Thoracic aorta (tissue), 2 donors: ENCODE measurements at regions not wholly inside any gene's neighbourhood (a gene's known extent, or its start where the extent isn't known, plus 50 kb on each side); places are given as distances from the start of the nearest gene placed in this dataset.

Source experiments
- ATAC-seq: fragments of 150-250 bp; one replicate; pipeline ENCODE4 v1.8.0; 2017; ENCODE audit warnings: low read depth; ENCODE audit not compliant: insufficient number of reproducible peaks, low FRiP score
- DNase-seq: peaks from one replicate; pipeline ENCODE4 v3.0.0-alpha.2; 2020; ENCODE audit warnings: low spot score
- H3K27ac ChIP-seq, 2 donors: fragments of 200-600 bp; sonication (generic); 1 replicate in 1 of 2; 2 replicates in 1 of 2; pipeline ENCODE4 v1.5.1; 2016; ENCODE audit warnings: mild to moderate bottlenecking in 2 of 2, moderate library complexity in 2 of 2
- H3K27me3 ChIP-seq: fragments of 200-600 bp; sonication (generic); replicated peaks from 2 replicates; pipeline ENCODE4 v1.6.0; 2016; ENCODE audit warnings: mild to moderate bottlenecking; ENCODE audit not compliant: insufficient read depth
- H3K36me3 ChIP-seq: fragments of 200-600 bp; sonication (generic); one replicate; pipeline ENCODE4 v1.5.1; 2016
- H3K4me1 ChIP-seq, 2 donors: fragments of 200-600 bp; sonication (generic); 1 replicate in 1 of 2; 2 replicates in 1 of 2; pipeline versions ENCODE4 v1.5.1 to v1.6.0; 2016; ENCODE audit warnings: low read depth in 2 of 2, mild to moderate bottlenecking in 1 of 2; ENCODE audit not compliant: control insufficient read depth in 1 of 2
- H3K4me3 ChIP-seq: fragments of 200-600 bp; sonication (generic); 2 replicates; pipeline ENCODE4 v1.5.1; 2016; ENCODE audit warnings: mild to moderate bottlenecking
- H3K9me3 ChIP-seq: fragments of 200-600 bp; sonication (generic); 2 replicates; pipeline ENCODE4 v1.5.1; 2016
- TF ChIP-seq, protein P1 (sequence below): fragments of 200-600 bp; sonication (generic); IDR thresholded peaks from one replicate; pipeline ENCODE4 v1.5.1; 2019; ENCODE audit warnings: antibody characterized with exemption

GRCh38 chr1:221887415-221887746 is 145.5 kb upstream of the DUSP10 start:
- no peaks in the 10 kb centered on the region for H3K36me3 ChIP-seq
- TF ChIP-seq, protein P1, sequence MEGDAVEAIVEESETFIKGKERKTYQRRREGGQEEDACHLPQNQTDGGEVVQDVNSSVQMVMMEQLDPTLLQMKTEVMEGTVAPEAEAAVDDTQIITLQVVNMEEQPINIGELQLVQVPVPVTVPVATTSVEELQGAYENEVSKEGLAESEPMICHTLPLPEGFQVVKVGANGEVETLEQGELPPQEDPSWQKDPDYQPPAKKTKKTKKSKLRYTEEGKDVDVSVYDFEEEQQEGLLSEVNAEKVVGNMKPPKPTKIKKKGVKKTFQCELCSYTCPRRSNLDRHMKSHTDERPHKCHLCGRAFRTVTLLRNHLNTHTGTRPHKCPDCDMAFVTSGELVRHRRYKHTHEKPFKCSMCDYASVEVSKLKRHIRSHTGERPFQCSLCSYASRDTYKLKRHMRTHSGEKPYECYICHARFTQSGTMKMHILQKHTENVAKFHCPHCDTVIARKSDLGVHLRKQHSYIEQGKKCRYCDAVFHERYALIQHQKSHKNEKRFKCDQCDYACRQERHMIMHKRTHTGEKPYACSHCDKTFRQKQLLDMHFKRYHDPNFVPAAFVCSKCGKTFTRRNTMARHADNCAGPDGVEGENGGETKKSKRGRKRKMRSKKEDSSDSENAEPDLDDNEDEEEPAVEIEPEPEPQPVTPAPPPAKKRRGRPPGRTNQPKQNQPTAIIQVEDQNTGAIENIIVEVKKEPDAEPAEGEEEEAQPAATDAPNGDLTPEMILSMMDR, result no peak
- ATAC-seq, result no peak
- H3K4me1 ChIP-seq, result peaks cover 3 to 11% of the 10 kb centered on the region in 2 donors
- DNase-seq, result no peak
- H3K27ac ChIP-seq, result no peak overlapping the region
- H3K27me3 ChIP-seq, result no peaks in the 10 kb centered on the region
- no peak overlapping the region for H3K4me3 ChIP-seq
- no peaks in the 10 kb centered on the region for H3K9me3 ChIP-seq

GRCh38 chr1:221886743-221887414 is 145.0 kb upstream of the DUSP10 start:
- Histone ChIP-seq H3K36me3 (no peaks in the 10 kb centered on the region), H3K4me1 (peaks cover 3 to 11% of the 10 kb centered on the region in 2 donors), H3K27me3 (no peaks in the 10 kb centered on the region), H3K9me3 (no peaks in the 10 kb centered on the region), H3K27ac (no peak overlapping the region), H3K4me3 (no peak overlapping the region)
- TF ChIP-seq, protein P1, result no peak
- DNase-seq, result peak; percentile 24
- ATAC-seq, result peak; percentile 69

DNA sequence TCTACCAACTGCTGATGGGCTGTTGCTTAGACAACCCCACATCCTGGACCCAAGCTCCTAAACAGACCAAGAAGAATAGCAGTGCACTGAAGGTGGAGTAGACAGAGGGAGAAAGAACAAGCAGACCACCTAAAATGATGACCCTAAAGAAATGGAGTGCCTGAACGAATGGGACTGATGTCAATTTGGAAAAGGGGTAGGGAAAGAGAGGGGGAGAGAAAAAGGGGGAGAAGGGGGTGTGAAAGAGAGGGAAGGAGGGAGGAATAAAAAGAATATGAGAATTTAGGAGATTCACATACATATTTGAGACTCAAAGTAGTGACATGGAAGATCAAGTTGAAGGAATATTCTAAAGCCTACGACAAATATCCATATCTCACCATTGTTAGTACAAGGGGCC is 144.4 kb upstream of the DUSP10 start:
- ATAC-seq (no peak), DNase-seq (no peak)
- Histone ChIP-seq H3K4me1 (peaks cover 3 to 11% of the 10 kb centered on the region in 2 donors), H3K27me3 (no peaks in the 10 kb centered on the region), H3K27ac (no peak overlapping the region), H3K9me3 (no peaks in the 10 kb centered on the region), H3K36me3 (no peaks in the 10 kb centered on the region), H3K4me3 (no peak overlapping the region)
- TF ChIP-seq, protein P1, result no peak

DNA sequence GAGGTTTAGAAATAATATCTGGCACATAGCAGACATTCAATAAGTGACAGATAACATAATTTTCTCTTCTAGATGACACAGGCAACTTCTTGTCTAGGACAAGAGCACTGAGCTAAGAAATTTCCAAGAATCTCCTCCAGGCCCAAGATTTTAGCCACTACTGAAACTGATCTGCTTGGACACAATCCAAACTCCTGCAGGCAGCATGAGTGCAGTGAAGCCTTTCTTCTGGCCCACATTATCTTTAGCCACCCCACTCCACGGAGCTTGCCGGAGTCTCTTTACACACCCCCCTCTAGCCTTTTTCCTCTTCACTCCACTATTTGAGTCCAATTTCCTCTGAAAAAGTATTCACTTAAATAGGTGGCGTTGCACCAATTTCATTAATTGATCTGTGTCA is 142.9 kb upstream of the DUSP10 start:
- H3K4me3 ChIP-seq, result no peak overlapping the region
- H3K27ac ChIP-seq, result no peak overlapping the region
- peaks cover 6 to 11% of the 10 kb centered on the region in 2 donors for H3K4me1 ChIP-seq
- H3K36me3 ChIP-seq, result no peaks in the 10 kb centered on the region
- H3K9me3 ChIP-seq, result no peaks in the 10 kb centered on the region
- DNase-seq (no peak), ATAC-seq (no peak)
- no peaks in the 10 kb centered on the region for H3K27me3 ChIP-seq
- TF ChIP-seq, protein P1, result no peak

DNA sequence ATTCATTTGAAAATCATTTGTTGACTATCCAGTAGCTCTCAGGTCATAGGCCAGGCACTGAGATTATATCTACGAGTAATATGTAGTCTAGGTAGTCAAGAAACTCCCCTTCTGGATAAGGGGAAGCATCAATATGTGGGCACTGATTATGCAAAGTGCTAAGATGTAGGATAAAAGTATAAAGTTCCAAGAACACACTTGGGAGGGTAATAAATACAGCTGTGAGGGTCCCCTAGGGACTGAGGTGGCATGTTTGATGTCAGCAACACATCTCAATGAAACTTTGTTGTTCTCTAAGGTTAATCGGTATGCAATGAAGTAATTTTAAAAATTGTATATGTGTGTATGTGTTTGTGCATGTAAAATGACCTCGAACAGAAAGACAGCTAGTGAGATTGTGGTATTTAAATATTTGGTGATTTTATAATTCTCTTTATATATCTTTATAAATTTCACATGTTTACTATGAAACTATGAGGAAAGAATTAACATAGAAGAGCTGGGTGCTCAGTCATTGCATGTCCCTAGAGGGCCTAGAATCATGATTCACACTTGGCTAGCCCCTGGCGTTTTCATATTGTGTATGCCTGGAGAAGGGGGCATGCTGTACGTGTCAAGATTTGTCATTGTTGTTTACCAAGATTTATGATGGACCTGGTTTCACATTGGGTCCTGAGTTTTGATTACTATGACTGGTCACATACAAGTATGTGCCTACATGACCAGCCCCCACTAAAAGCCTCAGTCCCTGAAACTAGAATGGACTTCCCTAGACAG is 140.1 kb upstream of the DUSP10 start:
- H3K4me1 ChIP-seq, result peaks cover 6% of the 10 kb centered on the region in 2 donors
- no peaks in the 10 kb centered on the region for H3K36me3 ChIP-seq
- DNase-seq (no peak), ATAC-seq (no peak)
- no peaks in the 10 kb centered on the region for H3K27me3 ChIP-seq
- H3K27ac ChIP-seq, result no peak overlapping the region
- no peak overlapping the region for H3K4me3 ChIP-seq
- H3K9me3 ChIP-seq, result no peaks in the 10 kb centered on the region
- TF ChIP-seq, protein P1, result no peak
